Neural cell (in vitro differentiated cells): ENCODE measurements at regions not wholly inside any gene's neighbourhood (a gene's known extent, or its start where the extent isn't known, plus 50 kb on each side); places are given as distances from the start of the nearest gene placed in this dataset.

Source experiments
- CTCF ChIP-seq: fragments of 450-650 bp; IDR thresholded peaks from 2 replicates; pipeline ENCODE4 v1.5.1; 2014; ENCODE audit warnings: antibody characterized with exemption, mild to moderate bottlenecking, moderate library complexity; ENCODE audit not compliant: poor library complexity, severe bottlenecking
- EP300 ChIP-seq: fragments of 450-650 bp; conservative IDR thresholded peaks from 2 replicates; pipeline ENCODE4 v1.6.1; 2014; ENCODE audit warnings: antibody characterized with exemption, mild to moderate bottlenecking, moderate library complexity; ENCODE audit not compliant: poor library complexity, severe bottlenecking
- EZH2 ChIP-seq: fragments of 200-600, 300-800 bp; shearing (Covaris generic), sonication (generic); IDR thresholded peaks from 2 replicates; pipeline ENCODE4 v1.6.1; 2014; ENCODE audit warnings: antibody characterized with exemption, low read length, borderline replicate concordance, mild to moderate bottlenecking; ENCODE audit not compliant: insufficient read depth, poor library complexity, severe bottlenecking
- POLR2AphosphoS5 ChIP-seq: IDR thresholded peaks from 2 replicates; pipeline ENCODE4 v1.6.1; 2012
- RAD21 ChIP-seq: fragments of 450-650 bp; conservative IDR thresholded peaks from 2 replicates; pipeline ENCODE4 v1.6.1; 2014; ENCODE audit warnings: antibody characterized with exemption, mild to moderate bottlenecking, moderate library complexity
- SMC3 ChIP-seq: fragments of 450-650 bp; conservative IDR thresholded peaks from 2 replicates; pipeline ENCODE4 v1.6.1; 2014; ENCODE audit warnings: antibody characterized with exemption, mild to moderate bottlenecking, moderate library complexity; ENCODE audit not compliant: poor library complexity
- TAF1 ChIP-seq: IDR thresholded peaks from 2 replicates; pipeline ENCODE4 v1.6.1; 2012; ENCODE audit warnings: low read depth

DNA sequence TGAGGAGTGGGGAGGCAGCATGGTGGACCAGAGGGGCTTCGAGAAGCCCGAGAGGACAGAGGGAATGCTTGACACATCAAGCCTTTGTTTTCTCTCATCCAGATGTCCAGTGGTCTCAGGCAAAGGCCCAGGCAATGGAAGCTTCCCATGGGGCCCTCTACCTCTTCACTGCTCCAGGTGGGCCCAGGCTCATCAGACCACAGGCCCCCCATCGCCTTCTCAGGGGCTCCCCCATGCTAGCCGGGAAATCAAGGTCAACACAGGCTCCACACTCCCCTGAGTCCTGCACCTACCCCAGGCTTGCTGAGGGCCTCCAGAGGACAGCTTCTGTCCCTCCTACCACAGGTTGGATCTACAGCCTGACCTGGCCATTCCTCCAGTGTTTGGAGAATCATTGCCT is 157.5 kb downstream of the CHST1 start:
- TF ChIP-seq CTCF (no peak), POLR2AphosphoS5 (no peak), EP300 (no peak), TAF1 (no peak), SMC3 (no peak), RAD21 (no peak), EZH2 (no peak)
